ENCODE measurements at regions not wholly inside any gene's neighbourhood (a gene's known extent, or its start where the extent isn't known, plus 50 kb on each side); places are given as distances from the start of the nearest gene placed in this dataset.

DNA sequence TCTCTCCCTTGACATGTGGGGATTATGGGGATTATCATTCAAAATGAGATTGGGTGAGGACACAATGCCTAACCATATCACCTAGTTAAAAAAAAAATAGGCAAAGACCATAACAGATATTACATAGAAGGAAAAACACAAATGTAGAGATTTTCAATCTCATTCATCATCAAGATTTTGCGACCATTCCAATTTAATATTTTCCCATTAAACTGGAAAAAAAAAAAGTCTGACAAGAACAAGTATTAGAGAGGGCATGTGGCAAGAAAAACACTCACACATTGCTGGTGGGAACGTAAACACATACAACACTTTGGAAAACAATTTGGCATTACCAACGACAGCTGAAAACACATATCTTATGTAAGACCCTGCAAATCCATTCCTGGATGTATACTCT, 71.0 kb upstream of the MYCN start:
- no peak for DNase-seq

DNA sequence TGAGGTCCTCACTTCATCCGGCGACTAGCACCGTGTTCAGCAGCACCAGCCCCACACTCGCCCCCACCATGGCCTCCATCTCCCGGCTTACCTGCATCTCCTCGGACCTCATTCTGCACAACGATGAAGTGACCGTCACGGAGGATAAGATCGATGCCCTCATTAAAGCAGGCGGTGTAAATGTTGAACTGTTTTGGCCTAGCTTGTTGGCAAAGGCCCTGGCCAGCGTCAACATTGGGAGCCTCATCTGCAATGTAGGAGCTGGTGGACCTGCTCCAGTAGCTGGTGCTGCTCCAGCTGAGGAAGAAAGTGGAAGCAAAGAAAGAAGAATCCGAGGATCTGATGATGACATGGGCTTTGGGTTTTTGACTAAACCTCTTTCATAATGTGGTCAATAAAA, 70.5 kb upstream of the MYCN start:
- DNase-seq, result no peak

GRCh38 chr2:15870565-15870964, 69.8 kb upstream of the MYCN start:
- DNase-seq, result no peak

- no peak for DNase-seq
Measured at GRCh38 chr2:15871239-15871783, 69.0 kb upstream of the MYCN start.

DNA sequence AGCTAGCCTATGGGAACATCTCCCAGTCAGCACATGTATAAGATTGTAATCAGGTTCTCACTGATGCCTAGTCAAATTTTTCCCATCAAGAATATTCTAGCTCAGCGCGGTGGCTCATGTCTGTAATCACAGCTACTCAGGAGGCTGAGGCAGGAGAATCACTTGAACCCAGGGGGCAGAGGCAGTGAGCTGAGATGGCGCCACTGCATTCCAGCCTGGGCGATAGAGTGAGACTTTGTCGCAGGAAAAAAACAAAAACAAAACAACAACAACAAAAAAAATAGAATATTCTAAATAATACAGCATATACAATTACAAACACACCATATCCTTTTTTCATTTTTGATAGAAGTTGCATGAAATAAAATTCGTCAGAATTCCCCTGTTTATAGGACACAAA, 67.5 kb upstream of the MYCN start:
- DNase-seq, result no peak

DNA sequence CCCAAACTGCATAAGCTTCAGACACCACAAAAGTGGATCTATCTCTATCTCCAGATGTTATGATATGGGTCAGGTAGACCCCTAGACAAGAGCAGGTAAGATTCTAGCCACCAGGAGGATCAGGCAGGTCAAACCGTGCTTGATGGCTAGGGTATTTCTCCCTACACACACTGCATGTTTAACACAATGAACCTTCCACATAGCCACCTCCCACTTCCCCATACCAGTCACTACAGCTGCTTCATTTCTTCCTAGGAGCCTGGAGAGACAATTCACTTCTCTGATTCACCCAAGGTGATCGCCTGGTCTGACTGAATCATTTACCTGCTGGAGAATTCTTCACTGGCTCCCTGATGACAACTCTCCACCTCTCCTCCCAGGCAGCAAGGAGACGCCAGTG, 66.0 kb upstream of the MYCN start:
- DNase-seq, result no peak

- no peak for DNase-seq
Measured at GRCh38 chr2:15874854-15875804, 65.2 kb upstream of the MYCN start.

GRCh38 chr2:15875969-15876705, 64.2 kb upstream of the MYCN start:
- DNase-seq, result no peak

GRCh38 chr2:15880226-15881119, 59.9 kb upstream of the MYCN start:
- DNase-seq, result no peak

DNA sequence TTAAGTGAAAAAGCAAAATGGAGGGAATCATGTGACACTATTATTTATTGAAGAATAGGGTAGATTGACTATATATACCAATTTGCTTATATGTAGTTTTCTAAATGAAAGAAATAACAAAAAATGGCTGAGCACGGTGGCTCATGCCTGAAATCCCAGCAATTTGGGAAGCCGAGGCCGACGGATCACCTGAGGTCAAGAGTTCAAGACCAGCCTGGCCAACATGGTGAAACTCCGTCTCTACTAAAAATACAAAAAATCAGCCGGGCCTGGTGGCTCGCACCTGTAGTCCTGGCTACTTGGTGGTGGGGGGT, 59.3 kb upstream of the MYCN start:
- no peak for DNase-seq

GRCh38 chr2:15881676-15882075, 58.7 kb upstream of the MYCN start:
- DNase-seq, result no peak

- DNase-seq, result no peak
Measured at GRCh38 chr2:15882761-15883497, 57.4 kb upstream of the MYCN start.

DNA sequence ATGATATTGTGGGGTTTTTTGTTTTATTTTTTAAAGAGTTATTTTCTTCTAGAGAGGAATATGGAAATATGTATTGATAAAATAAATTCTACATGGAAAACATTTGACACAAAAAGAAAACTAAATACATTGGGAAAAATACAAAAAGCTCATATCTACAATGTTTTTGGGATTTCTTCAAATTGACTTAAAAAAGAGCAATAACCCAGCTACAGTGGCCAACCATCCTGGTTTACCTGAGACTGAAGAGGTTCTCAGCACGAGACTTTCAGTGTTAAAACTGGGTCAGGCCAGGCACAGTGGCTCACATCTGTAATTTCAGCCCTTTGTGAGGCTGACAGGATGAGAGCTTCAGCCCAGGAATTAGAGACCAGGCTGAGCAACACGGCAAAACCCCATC, 56.7 kb upstream of the MYCN start:
- DNase-seq, result no peak

DNA sequence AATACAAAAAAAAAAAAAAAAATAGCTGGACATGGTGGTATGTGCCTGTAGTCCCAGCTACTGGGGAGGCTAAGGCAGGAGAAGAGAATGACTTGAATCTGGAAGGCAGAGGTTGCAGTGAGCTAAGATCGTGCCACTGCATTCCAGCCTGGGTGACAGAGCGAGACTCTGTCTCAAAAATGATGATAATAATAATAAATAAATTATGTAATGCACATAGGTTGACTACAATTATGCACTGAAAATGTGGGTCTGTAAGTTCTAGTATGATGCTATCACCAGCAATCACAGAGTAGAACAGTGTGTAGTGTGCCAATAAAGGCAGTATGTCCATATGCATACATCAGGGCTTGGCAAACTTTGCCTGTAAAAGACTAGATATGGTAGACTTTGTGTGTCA, 55.6 kb upstream of the MYCN start:
- no peak for DNase-seq

- DNase-seq, result no peak
Measured at GRCh38 chr2:15886231-15886630, 54.1 kb upstream of the MYCN start.

DNA sequence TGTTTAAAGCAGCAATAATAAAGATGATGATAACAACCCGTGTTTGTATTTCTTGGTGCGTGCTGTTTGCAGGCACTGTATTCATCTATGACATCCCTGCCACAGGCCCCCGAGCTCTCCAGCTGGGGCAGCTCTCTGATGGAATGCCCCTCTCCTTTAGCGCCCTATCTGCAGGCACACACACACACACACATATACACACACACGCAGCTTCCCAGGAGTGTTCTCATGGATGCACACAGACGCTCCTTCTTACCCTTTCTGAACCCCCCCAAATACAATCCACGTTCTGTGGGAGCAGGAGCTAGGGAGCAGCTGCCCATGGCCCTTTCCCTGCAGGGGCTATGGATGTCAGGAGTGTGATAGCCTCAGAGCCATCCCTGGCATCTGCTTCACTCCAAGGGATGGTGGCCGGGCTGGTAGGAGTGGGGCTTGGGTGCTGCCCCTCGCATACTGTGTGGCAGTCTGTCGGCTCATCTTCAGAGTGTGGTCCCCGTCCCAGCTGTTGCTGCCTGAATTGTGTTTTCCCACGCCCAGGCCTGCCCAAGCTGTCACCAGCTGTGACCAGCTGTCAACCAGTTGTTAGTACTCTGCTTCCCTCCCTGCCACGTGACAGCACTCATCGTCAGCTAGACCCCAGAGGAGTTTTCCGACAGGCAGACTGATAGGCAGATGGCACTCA, 50.8 kb upstream of the MYCN start:
- no peak for DNase-seq

DNA sequence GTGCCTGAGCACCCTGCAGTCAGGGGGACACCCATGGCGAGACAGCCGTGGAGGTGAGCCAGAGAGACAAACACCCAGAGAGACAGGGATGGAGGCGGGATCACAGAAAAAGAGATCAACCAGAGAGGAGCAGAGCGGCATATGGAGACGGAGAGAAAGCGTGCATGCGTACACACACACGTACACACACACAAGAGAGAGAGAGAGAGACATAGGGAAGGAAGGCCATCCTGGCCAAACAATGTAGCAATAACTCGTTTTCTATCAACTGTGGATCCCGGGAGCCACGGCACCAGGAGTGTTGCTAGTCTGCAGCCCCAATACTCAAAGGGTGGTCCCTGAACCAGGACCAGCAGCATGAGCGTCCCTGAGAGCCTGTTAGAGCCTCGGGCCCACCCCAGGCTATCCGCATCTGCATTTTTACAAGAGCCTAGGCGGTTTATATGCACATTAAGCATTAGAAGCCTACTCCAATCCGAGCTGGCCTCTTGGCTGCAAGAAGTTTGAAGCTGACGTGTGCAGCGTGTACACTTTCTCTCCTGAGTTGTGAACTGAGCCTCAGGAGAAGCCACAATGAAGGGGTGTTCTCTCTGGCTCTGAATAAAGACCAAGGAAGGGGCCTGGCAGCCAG, 50.1 kb upstream of the MYCN start:
- no peak for DNase-seq
